ENCODE measurements at regions not wholly inside any gene's neighbourhood (a gene's known extent, or its start where the extent isn't known, plus 50 kb on each side); places are given as distances from the start of the nearest gene placed in this dataset.

GRCh38 chr12:75756771-75757170, 245.4 kb upstream of the KRR1 start:
- TF ChIP-seq CTCF (IDR thresholded peaks at IDR 0.05; ENCODE audit: low read depth, low read length), result no peak
- no peak for TF ChIP-seq EZH2phosphoT487 (IDR thresholded peaks at IDR 0.05; ENCODE audit: low read depth)
